IPS DF 6.9 (cell line): ENCODE measurements at regions not wholly inside any gene's neighbourhood (a gene's known extent, or its start where the extent isn't known, plus 50 kb on each side); places are given as distances from the start of the nearest gene placed in this dataset.

Source experiments
- DNase-seq: peaks from one replicate; pipeline ENCODE4 v3.0.0-alpha.2; 2013; ENCODE audit warnings: low read depth, low spot score
- H3K27ac ChIP-seq: one replicate; pipeline ENCODE4 v1.5.1; 2013; ENCODE audit warnings: low read length, control low read depth
- H3K27me3 ChIP-seq: 2 replicates; pipeline ENCODE4 v1.6.1; 2013; ENCODE audit warnings: mild to moderate bottlenecking, low read length; ENCODE audit not compliant: control insufficient read depth, insufficient read depth
- H3K36me3 ChIP-seq: 2 replicates; pipeline ENCODE4 v1.6.1; 2013; ENCODE audit warnings: low read length; ENCODE audit not compliant: control insufficient read depth, insufficient read depth
- H3K4me1 ChIP-seq: 2 replicates; pipeline ENCODE4 v1.6.1; 2013; ENCODE audit warnings: low read length; ENCODE audit not compliant: control insufficient read depth, insufficient read depth
- H3K4me3 ChIP-seq: 2 replicates; pipeline ENCODE4 v1.5.1; 2013; ENCODE audit warnings: mild to moderate bottlenecking, low read length
- H3K9me3 ChIP-seq: 2 replicates; pipeline ENCODE4 v1.6.1; 2013; ENCODE audit warnings: low read length, inconsistent platforms; ENCODE audit not compliant: control insufficient read depth, insufficient read depth
- whole genome bisulfite sequencing: extraction: QIAGEN DNeasy Blood & Tissue Kit; methylation state at CpG from one replicate; pipeline ENCODE4 v1.1.7; 2013; ENCODE audit warnings: mixed read lengths, missing lambda C conversion rate; ENCODE audit not compliant: insufficient read length, insufficient coverage; 5-methylcytosine and 5-hydroxymethylcytosine counted together

- no peaks in the 10 kb centered on the region for H3K9me3 ChIP-seq
- H3K4me3 ChIP-seq, result no peak overlapping the region
- H3K36me3 ChIP-seq, result no peaks in the 10 kb centered on the region
- H3K27ac ChIP-seq, result no peak overlapping the region
- H3K4me1 ChIP-seq, result no peaks in the 10 kb centered on the region
- no peaks in the 10 kb centered on the region for H3K27me3 ChIP-seq
- no peak for DNase-seq
- no CpG with 5 or more reads among the region's 6 CpGs for WGBS
Observed at GRCh38 chr10:85224366-85224940, 896.1 kb downstream of the CCSER2 start.

- Histone ChIP-seq H3K27me3 (no peaks in the 10 kb centered on the region), H3K36me3 (no peaks in the 10 kb centered on the region), H3K4me3 (no peak overlapping the region), H3K4me1 (no peaks in the 10 kb centered on the region), H3K9me3 (no peaks in the 10 kb centered on the region), H3K27ac (no peak overlapping the region)
- WGBS, result no CpG with 5 or more reads among the region's 2 CpGs
- DNase-seq, result no peak
Observed at GRCh38 chr10:85225311-85225710, 896.9 kb downstream of the CCSER2 start.

GRCh38 chr10:85226596-85226995, 898.2 kb downstream of the CCSER2 start:
- no peak overlapping the region for H3K27ac ChIP-seq
- no peak for DNase-seq
- WGBS, result no CpG with 5 or more reads among the region's 2 CpGs

GRCh38 chr10:85228726-85229125, 900.3 kb downstream of the CCSER2 start:
- WGBS, result no CpG with 5 or more reads among the region's 1 CpG
- Histone ChIP-seq H3K4me3 (no peak overlapping the region), H3K4me1 (no peaks in the 10 kb centered on the region), H3K27ac (no peak overlapping the region), H3K27me3 (no peaks in the 10 kb centered on the region), H3K9me3 (no peaks in the 10 kb centered on the region), H3K36me3 (no peaks in the 10 kb centered on the region)
- no peak for DNase-seq

More at GRCh38 chr10:85226596-85226995, 898.2 kb downstream of the CCSER2 start:
- Histone ChIP-seq H3K9me3 (no peaks in the 10 kb centered on the region), H3K4me1 (no peaks in the 10 kb centered on the region), H3K27me3 (no peaks in the 10 kb centered on the region), H3K4me3 (no peak overlapping the region), H3K36me3 (no peaks in the 10 kb centered on the region)

- Histone ChIP-seq H3K4me1 (no peaks in the 10 kb centered on the region), H3K4me3 (no peak overlapping the region), H3K9me3 (no peaks in the 10 kb centered on the region), H3K27ac (no peak overlapping the region), H3K36me3 (no peaks in the 10 kb centered on the region), H3K27me3 (no peaks in the 10 kb centered on the region)
- WGBS, result no CpG with 5 or more reads among the region's 3 CpGs
- no peak for DNase-seq
Observed at GRCh38 chr10:85231534-85232270, 903.3 kb downstream of the CCSER2 start.

GRCh38 chr10:85235258-85235657, 906.9 kb downstream of the CCSER2 start:
- no peaks in the 10 kb centered on the region for H3K36me3 ChIP-seq
- H3K9me3 ChIP-seq, result no peaks in the 10 kb centered on the region; the same call in 1 of the 2 replicates
- H3K27ac ChIP-seq, result no peak overlapping the region
- whole genome bisulfite sequencing, result no CpG with 5 or more reads among the region's 2 CpGs
- H3K4me1 ChIP-seq, result peaks cover 2% of the 10 kb centered on the region; the same call in 1 of the 2 replicates
- no peak overlapping the region for H3K4me3 ChIP-seq
- DNase-seq, result no peak
- no peaks in the 10 kb centered on the region for H3K27me3 ChIP-seq

- H3K27ac ChIP-seq, result no peak overlapping the region
- peaks cover 2% of the 10 kb centered on the region; the same call in 1 of the 2 replicates for H3K4me1 ChIP-seq
- H3K4me3 ChIP-seq, result no peak overlapping the region
- no peak for DNase-seq
- H3K36me3 ChIP-seq, result no peaks in the 10 kb centered on the region
- H3K9me3 ChIP-seq, result no peaks in the 10 kb centered on the region; the same call in 1 of the 2 replicates
- no CpG with 5 or more reads among the region's 13 CpGs for WGBS
- no peaks in the 10 kb centered on the region for H3K27me3 ChIP-seq
Observed at GRCh38 chr10:85238676-85239075, 910.3 kb downstream of the CCSER2 start.

GRCh38 chr10:85250304-85250703, 921.9 kb downstream of the CCSER2 start:
- no CpG with 5 or more reads among the region's 5 CpGs for WGBS
- Histone ChIP-seq H3K27ac (no peak overlapping the region), H3K9me3 (no peaks in the 10 kb centered on the region), H3K27me3 (no peaks in the 10 kb centered on the region), H3K4me1 (no peaks in the 10 kb centered on the region), H3K4me3 (no peak overlapping the region), H3K36me3 (no peaks in the 10 kb centered on the region)
- DNase-seq, result no peak

- Histone ChIP-seq H3K4me3 (no peak overlapping the region), H3K9me3 (no peaks in the 10 kb centered on the region), H3K36me3 (no peaks in the 10 kb centered on the region), H3K27me3 (no peaks in the 10 kb centered on the region), H3K4me1 (no peaks in the 10 kb centered on the region), H3K27ac (no peak overlapping the region)
- WGBS, result no CpG with 5 or more reads among the region's 5 CpGs
- no peak for DNase-seq
Observed at GRCh38 chr10:85256481-85256880, 928.1 kb downstream of the CCSER2 start.

- DNase-seq, result no peak
- H3K9me3 ChIP-seq, result no peaks in the 10 kb centered on the region
- no peaks in the 10 kb centered on the region for H3K27me3 ChIP-seq
- no CpG with 5 or more reads among the region's 4 CpGs for WGBS
- no peaks in the 10 kb centered on the region for H3K36me3 ChIP-seq
- no peaks in the 10 kb centered on the region for H3K4me1 ChIP-seq
- H3K4me3 ChIP-seq, result no peak overlapping the region
- no peak overlapping the region for H3K27ac ChIP-seq
Observed at GRCh38 chr10:85259908-85260307, 931.5 kb downstream of the CCSER2 start.

GRCh38 chr10:85262992-85263391, 934.6 kb downstream of the CCSER2 start:
- Histone ChIP-seq H3K36me3 (no peaks in the 10 kb centered on the region), H3K4me1 (no peaks in the 10 kb centered on the region), H3K4me3 (no peak overlapping the region), H3K27ac (no peak overlapping the region), H3K9me3 (no peaks in the 10 kb centered on the region), H3K27me3 (no peaks in the 10 kb centered on the region)
- DNase-seq, result no peak
